ENCODE measurements at regions not wholly inside any gene's neighbourhood (a gene's known extent, or its start where the extent isn't known, plus 50 kb on each side); places are given as distances from the start of the nearest gene placed in this dataset.
"Not testable (repeated sequence)": the region's sequence is repeated elsewhere in the genome, so short reads cannot be mapped to it uniquely, and the experiment has no call there.

- WGBS, 2 experiments (ENCODE audit: extremely low coverage in 1 of 2, insufficient coverage in 1 of 2, insufficient read length in 1 of 2, insufficient replicate concordance in 2 of 2, low coverage in 1 of 2, low lambda C conversion rate in 2 of 2, missing lambda C conversion rate in 1 of 2): 90% methylated on average over 3 of the region's 3 CpGs; no CpG with 5 or more reads in 1 of the 2 experiments
- FAIRE-seq: not testable (repeated sequence)
These were observed 436.7 kb upstream of the CHRM2 start for GRCh38 chr7:136431736-136432135.

More at GRCh38 chr7:136431736-136432135, 436.7 kb upstream of the CHRM2 start:
- H3K36me3 ChIP-seq (ENCODE audit: control insufficient read depth in 2 of 4, insufficient read depth in 4 of 4, low read length in 3 of 4); H4K5ac ChIP-seq (ENCODE audit: insufficient read length, low read depth, low read length); H3K23ac ChIP-seq (ENCODE audit: insufficient read length); DNase-seq (ENCODE audit: low read depth in 1 of 2, low spot score in 2 of 2); H2BK120ac ChIP-seq (replicated peaks; ENCODE audit: low read depth, low read length); H3K18ac ChIP-seq (ENCODE audit: extremely low read depth, low read length); H3K56ac ChIP-seq (replicated peaks; ENCODE audit: insufficient read length, low read depth, low read length); H3K27ac ChIP-seq (ENCODE audit: low read depth, low read length); CTCF ChIA-PET (ENCODE audit: partially characterized antibody); H4K8ac ChIP-seq (ENCODE audit: extremely low read depth, insufficient read depth, low read length); H3K4me1 ChIP-seq (replicated peaks in 1 of 4; ENCODE audit: control insufficient read depth in 3 of 4, insufficient read depth in 4 of 4, low read length in 3 of 4); H2BK12ac ChIP-seq (ENCODE audit: low read depth, low read length); H2AFZ ChIP-seq (ENCODE audit: low read length); H2BK20ac ChIP-seq (ENCODE audit: low read length); H3K4me2 ChIP-seq (ENCODE audit: insufficient read depth in 1 of 2, low read depth in 2 of 2, low read length in 2 of 2); H3K9ac ChIP-seq (replicated peaks in 1 of 4; ENCODE audit: extremely low read depth in 1 of 4, low read depth in 3 of 4, low read length in 3 of 4); H3K4ac ChIP-seq (replicated peaks; ENCODE audit: insufficient read length, low read depth, low read length); H3K79me1 ChIP-seq (ENCODE audit: low read depth, low read length); H2BK5ac ChIP-seq (ENCODE audit: low read depth, low read length); POLR2A ChIA-PET (ENCODE audit: partially characterized antibody); H3K14ac ChIP-seq (ENCODE audit: insufficient read length); H2AK5ac ChIP-seq (ENCODE audit: low read depth, low read length); H3K27me3 ChIP-seq (replicated peaks in 1 of 4; ENCODE audit: control insufficient read depth in 3 of 4, extremely low read depth in 1 of 4, insufficient read depth in 3 of 4, low read length in 3 of 4); H3K9me3 ChIP-seq (ENCODE audit: insufficient read depth in 2 of 2, low read depth in 1 of 2, low read length in 1 of 2); H3K79me2 ChIP-seq (ENCODE audit: control insufficient read depth in 1 of 2, insufficient read depth in 2 of 2, low read length in 2 of 2); H2BK15ac ChIP-seq (ENCODE audit: low read length); H3K23me2 ChIP-seq (ENCODE audit: low read depth, low read length); H3K4me3 ChIP-seq (ENCODE audit: extremely low read depth in 1 of 4, insufficient read depth in 2 of 4, low read depth in 3 of 4, low read length in 4 of 4); H4K20me1 ChIP-seq (replicated peaks in 1 of 2; ENCODE audit: control insufficient read depth in 1 of 2, insufficient read depth in 2 of 2, low read length in 2 of 2); H4K91ac ChIP-seq (replicated peaks; ENCODE audit: insufficient read length, low read length): not testable (repeated sequence)
